ENCODE measurements at regions not wholly inside any gene's neighbourhood (a gene's known extent, or its start where the extent isn't known, plus 50 kb on each side); places are given as distances from the start of the nearest gene placed in this dataset.

DNA sequence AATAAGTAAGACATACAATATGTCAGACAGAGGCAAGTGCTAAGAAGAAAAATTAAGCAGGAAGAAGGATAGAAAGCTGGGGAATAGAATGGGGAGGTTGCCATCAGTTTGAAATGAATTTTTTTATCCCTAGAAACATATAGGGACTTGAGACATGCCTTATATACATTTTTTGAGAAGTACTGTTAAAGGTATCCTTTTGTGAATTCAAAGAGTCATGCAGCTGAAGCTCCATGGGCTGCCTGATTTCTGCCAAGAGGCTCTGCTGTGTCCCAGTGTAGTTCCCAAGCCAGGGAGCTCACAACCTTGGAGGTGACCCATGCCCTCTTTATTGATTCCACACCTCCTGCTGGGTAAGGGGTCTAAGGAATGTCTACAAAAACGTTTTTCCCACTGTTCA, 564.6 kb upstream of the DIPK2B start:
- intact Hi-C loops (cut with micrococcal nuclease): loop anchor here (5.0 kb wide), 3 partner anchors 248 to 642 kb away; no protein-coding TSS in a partner anchor
- H2AK9ac ChIP-seq (replicated peaks; ENCODE audit: low read depth, low read length, poor library complexity): no peak overlapping the region
- H3K9ac ChIP-seq (ENCODE audit: low read depth, low read length): peak overlapping the region; percentile 67; the same call in 1 of the 2 replicates
- H3K56ac ChIP-seq (ENCODE audit: extremely low read depth, insufficient read depth, low read length): peak overlapping the region; percentile 67; the same call in 1 of the 2 replicates
- H2BK15ac ChIP-seq (ENCODE audit: low read depth, low read length): no peak overlapping the region
- peaks cover 29% of the 10 kb centered on the region for H4K20me1 ChIP-seq (ENCODE audit: insufficient read depth, low read length)
- H2AFZ ChIP-seq (replicated peaks; ENCODE audit: low read length, poor library complexity): no peak overlapping the region
- H3K27ac ChIP-seq (ENCODE audit: insufficient read depth, low read length): peak overlapping the region; percentile 64
- H3K79me1 ChIP-seq (ENCODE audit: low read depth in 1 of 2, low read length in 2 of 2): no peaks in the 10 kb centered on the region; a peak in 1 of 4 replicates
- 0 out of 2 replicates have a peak overlapping the region, but pooled peaks have one; percentile 34 for H4K91ac ChIP-seq (ENCODE audit: insufficient read depth, low read depth, low read length)
- peak overlapping the region; percentile 79 for H3K4me2 ChIP-seq (ENCODE audit: low read depth, low read length)
- peaks cover 14% of the 10 kb centered on the region for H3K36me3 ChIP-seq (ENCODE audit: control insufficient read depth, insufficient read depth, low read length)
- H3K14ac ChIP-seq (replicated peaks; ENCODE audit: low read depth, low read length): peak overlapping the region; percentile 89
- peak overlapping the region; percentile 27 for H3K4me3 ChIP-seq (ENCODE audit: insufficient read depth, low read depth, low read length)
- ATAC-seq (ENCODE audit: low read depth): no peak
- H2BK20ac ChIP-seq (ENCODE audit: low read depth, low read length): no peak overlapping the region
- peak overlapping the region; percentile 84 for H2BK5ac ChIP-seq (ENCODE audit: low read depth, low read length, poor library complexity, severe bottlenecking)
- H4K5ac ChIP-seq (ENCODE audit: low read depth, low read length): no peak overlapping the region
- H3K23ac ChIP-seq (ENCODE audit: low read depth, low read length): peak overlapping the region; percentile 54; the same call in 1 of the 2 replicates
- POLR2A ChIA-PET (ENCODE audit: unreplicated experiment): interaction anchor here (0.6 kb wide), 1 partner anchor 717 kb away, joined by 8 read pairs; no protein-coding TSS in a partner anchor
- no peaks in the 10 kb centered on the region for H3K9me1 ChIP-seq (ENCODE audit: insufficient read depth, low read length)
- in situ Hi-C loops (cut with MboI; ENCODE audit: low sequenced_read_pairs): no loop called here
- peak overlapping the region; percentile 51; the same call in 1 of the 2 replicates for H2BK120ac ChIP-seq (ENCODE audit: low read depth, low read length)
- H3K18ac ChIP-seq (ENCODE audit: low read depth, low read length): peak overlapping the region; percentile 33; the same call in 1 of the 2 replicates
- H2AK5ac ChIP-seq (ENCODE audit: low read depth, low read length): no peak overlapping the region
- dilution Hi-C loops (cut with HindIII; ENCODE audit: low sequenced_read_pairs, unreplicated experiment): no loop called here
- no peaks in the 10 kb centered on the region for H3K27me3 ChIP-seq (ENCODE audit: control insufficient read depth, insufficient read depth, low read length)
- DNase-seq: no peak
- H3K4ac ChIP-seq (ENCODE audit: low read depth, low read length): peak overlapping the region; percentile 45; the same call in 1 of the 2 replicates
- no TSS peak for BruUV-seq (replicated peaks)
- peaks cover 4% of the 10 kb centered on the region; the same call in 1 of the 2 replicates for H3K4me1 ChIP-seq (ENCODE audit: control insufficient read depth, insufficient read depth, low read length)
- no peaks in the 10 kb centered on the region for H3K9me3 ChIP-seq (ENCODE audit: control insufficient read depth, insufficient read depth, low read length)
- CTCF ChIA-PET: no interaction called here
- no CpG with 5 or more reads among the region's 1 CpG for WGBS, 2 experiments (ENCODE audit: extremely low coverage in 2 of 2, insufficient read length in 1 of 2)
- TF ChIP-seq, protein P1, sequence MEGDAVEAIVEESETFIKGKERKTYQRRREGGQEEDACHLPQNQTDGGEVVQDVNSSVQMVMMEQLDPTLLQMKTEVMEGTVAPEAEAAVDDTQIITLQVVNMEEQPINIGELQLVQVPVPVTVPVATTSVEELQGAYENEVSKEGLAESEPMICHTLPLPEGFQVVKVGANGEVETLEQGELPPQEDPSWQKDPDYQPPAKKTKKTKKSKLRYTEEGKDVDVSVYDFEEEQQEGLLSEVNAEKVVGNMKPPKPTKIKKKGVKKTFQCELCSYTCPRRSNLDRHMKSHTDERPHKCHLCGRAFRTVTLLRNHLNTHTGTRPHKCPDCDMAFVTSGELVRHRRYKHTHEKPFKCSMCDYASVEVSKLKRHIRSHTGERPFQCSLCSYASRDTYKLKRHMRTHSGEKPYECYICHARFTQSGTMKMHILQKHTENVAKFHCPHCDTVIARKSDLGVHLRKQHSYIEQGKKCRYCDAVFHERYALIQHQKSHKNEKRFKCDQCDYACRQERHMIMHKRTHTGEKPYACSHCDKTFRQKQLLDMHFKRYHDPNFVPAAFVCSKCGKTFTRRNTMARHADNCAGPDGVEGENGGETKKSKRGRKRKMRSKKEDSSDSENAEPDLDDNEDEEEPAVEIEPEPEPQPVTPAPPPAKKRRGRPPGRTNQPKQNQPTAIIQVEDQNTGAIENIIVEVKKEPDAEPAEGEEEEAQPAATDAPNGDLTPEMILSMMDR (conservative IDR thresholded peaks at IDR 0.05; ENCODE audit: low read depth, low read length): no peak
- TF ChIP-seq MAZ (IDR thresholded peaks at IDR 0.05; ENCODE audit: borderline replicate concordance, low read depth, low read length) (no peak), CHD1 (IDR thresholded peaks at IDR 0.05; ENCODE audit: low read depth, low read length) (no peak), BHLHE40 (IDR thresholded peaks at IDR 0.05; ENCODE audit: low read depth, low read length) (no peak), FOS (IDR thresholded peaks at IDR 0.05; ENCODE audit: low read depth, low read length) (no peak), POLR2A (IDR thresholded peaks at IDR 0.05; ENCODE audit: low read depth, low read length) (no peak), CEBPB (IDR thresholded peaks at IDR 0.05; ENCODE audit: low read depth, low read length) (no peak), SMC3 (IDR thresholded peaks at IDR 0.05; ENCODE audit: low read depth, low read length) (no peak), MXI1 (IDR thresholded peaks at IDR 0.05; ENCODE audit: borderline replicate concordance, low read depth, low read length) (no peak), RAD21 (IDR thresholded peaks at IDR 0.05; ENCODE audit: low read length) (no peak), RFX5 (IDR thresholded peaks at IDR 0.05; ENCODE audit: low read depth, low read length) (no peak), RCOR1 (IDR thresholded peaks at IDR 0.05; ENCODE audit: insufficient replicate concordance, low read length) (no peak), NFE2L2 (IDR thresholded peaks at IDR 0.05; ENCODE audit: low read depth, low read length) (no peak)
- TF ChIP-seq, protein P2, sequence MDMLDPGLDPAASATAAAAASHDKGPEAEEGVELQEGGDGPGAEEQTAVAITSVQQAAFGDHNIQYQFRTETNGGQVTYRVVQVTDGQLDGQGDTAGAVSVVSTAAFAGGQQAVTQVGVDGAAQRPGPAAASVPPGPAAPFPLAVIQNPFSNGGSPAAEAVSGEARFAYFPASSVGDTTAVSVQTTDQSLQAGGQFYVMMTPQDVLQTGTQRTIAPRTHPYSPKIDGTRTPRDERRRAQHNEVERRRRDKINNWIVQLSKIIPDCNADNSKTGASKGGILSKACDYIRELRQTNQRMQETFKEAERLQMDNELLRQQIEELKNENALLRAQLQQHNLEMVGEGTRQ (IDR thresholded peaks at IDR 0.05; ENCODE audit: low read depth, low read length): no peak
- TF ChIP-seq, protein P3, sequence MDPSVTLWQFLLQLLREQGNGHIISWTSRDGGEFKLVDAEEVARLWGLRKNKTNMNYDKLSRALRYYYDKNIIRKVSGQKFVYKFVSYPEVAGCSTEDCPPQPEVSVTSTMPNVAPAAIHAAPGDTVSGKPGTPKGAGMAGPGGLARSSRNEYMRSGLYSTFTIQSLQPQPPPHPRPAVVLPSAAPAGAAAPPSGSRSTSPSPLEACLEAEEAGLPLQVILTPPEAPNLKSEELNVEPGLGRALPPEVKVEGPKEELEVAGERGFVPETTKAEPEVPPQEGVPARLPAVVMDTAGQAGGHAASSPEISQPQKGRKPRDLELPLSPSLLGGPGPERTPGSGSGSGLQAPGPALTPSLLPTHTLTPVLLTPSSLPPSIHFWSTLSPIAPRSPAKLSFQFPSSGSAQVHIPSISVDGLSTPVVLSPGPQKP (IDR thresholded peaks at IDR 0.05; ENCODE audit: borderline replicate concordance, low read depth, low read length): no peak
- peak overlapping the region in 1 of 2 experiments; percentile 63; a peak in 2 of 4 replicates for H4K8ac ChIP-seq (ENCODE audit: low read depth in 2 of 2, low read length in 2 of 2)

Data from IMR-90 (cell line).